ENCODE measurements at regions not wholly inside any gene's neighbourhood (a gene's known extent, or its start where the extent isn't known, plus 50 kb on each side); places are given as distances from the start of the nearest gene placed in this dataset.

DNA sequence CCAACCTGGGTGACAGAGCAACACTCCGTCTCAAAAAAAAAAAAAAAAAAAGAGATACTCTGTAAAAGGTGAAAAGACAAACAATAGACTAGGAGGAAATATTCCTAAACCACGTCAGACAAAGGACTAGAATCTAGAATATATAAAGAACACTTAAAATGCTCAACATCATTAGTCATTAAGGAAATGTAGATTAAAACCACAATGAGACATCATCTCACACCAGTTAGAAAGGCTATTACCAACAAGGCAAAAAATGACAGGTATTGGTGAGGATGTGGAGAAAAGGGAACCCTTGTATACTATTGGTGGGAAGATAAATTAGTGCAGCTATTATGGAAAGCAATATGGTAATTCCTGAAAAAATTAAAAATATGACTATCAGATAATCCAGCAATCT is 903.1 kb upstream of the SOX9 start:
- Histone ChIP-seq H3K4me3 (no peak overlapping the region), H3K9me3 (no peaks in the 10 kb centered on the region), H3K27ac (no peak overlapping the region), H3K36me3 (no peaks in the 10 kb centered on the region), H3K4me1 (no peaks in the 10 kb centered on the region), H3K27me3 (no peaks in the 10 kb centered on the region)
- DNase-seq (ENCODE audit: low spot score in 2 of 2) = no peak
- no peak for TF ChIP-seq CTCF (IDR thresholded peaks at IDR 0.05)
- TF ChIP-seq EP300 (IDR thresholded peaks at IDR 0.05) = no peak
- TF ChIP-seq POLR2A (IDR thresholded peaks at IDR 0.05) = no peak
- TF ChIP-seq POLR2AphosphoS5 (IDR thresholded peaks at IDR 0.05) = no peak
- WGBS = 88% methylated on average over 2 of the region's 2 CpGs

- Histone ChIP-seq H3K36me3 (no peaks in the 10 kb centered on the region), H3K4me1 (no peaks in the 10 kb centered on the region), H3K27ac (no peak overlapping the region), H3K4me3 (no peak overlapping the region), H3K9me3 (no peaks in the 10 kb centered on the region), H3K27me3 (peaks cover 4% of the 10 kb centered on the region)
- TF ChIP-seq POLR2A (IDR thresholded peaks at IDR 0.05) (no peak), CTCF (IDR thresholded peaks at IDR 0.05) (no peak), EP300 (IDR thresholded peaks at IDR 0.05) (no peak), POLR2AphosphoS5 (IDR thresholded peaks at IDR 0.05) (no peak)
- 73% methylated on average over 3 of the region's 3 CpGs for WGBS
- no peak for DNase-seq (ENCODE audit: low spot score in 2 of 2)
Observed at GRCh38 chr17:71224824-71225575, 895.8 kb upstream of the SOX9 start.

DNA sequence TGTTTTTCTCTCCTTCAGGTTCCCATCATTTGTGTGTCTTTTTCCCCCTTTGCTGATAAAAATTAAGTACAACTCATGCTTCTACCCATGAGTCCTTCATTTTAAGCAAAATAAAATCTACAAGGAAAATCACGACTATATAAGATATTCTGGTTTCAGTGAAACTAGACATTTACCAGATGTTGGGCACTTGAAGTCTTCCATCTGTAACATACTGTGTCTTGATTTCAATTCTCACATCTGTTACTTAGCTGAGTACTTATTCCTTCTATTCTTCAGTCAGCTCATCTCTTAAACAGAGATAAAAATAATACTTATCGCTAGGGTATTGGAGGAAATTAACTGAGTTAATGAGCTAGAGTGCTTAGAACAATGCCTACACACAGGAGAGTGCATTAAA is 893.0 kb upstream of the SOX9 start:
- no peak overlapping the region for H3K27ac ChIP-seq
- no peak for DNase-seq (ENCODE audit: low spot score in 2 of 2)
- 71% methylated on average over 2 of the region's 2 CpGs for WGBS
- TF ChIP-seq POLR2AphosphoS5 (IDR thresholded peaks at IDR 0.05) (no peak), EP300 (IDR thresholded peaks at IDR 0.05) (no peak), POLR2A (IDR thresholded peaks at IDR 0.05) (no peak), CTCF (IDR thresholded peaks at IDR 0.05) (no peak)
- no peak overlapping the region for H3K4me3 ChIP-seq
- H3K27me3 ChIP-seq = peaks cover 4% of the 10 kb centered on the region
- no peaks in the 10 kb centered on the region for H3K36me3 ChIP-seq
- H3K4me1 ChIP-seq = no peaks in the 10 kb centered on the region
- no peaks in the 10 kb centered on the region for H3K9me3 ChIP-seq

DNA sequence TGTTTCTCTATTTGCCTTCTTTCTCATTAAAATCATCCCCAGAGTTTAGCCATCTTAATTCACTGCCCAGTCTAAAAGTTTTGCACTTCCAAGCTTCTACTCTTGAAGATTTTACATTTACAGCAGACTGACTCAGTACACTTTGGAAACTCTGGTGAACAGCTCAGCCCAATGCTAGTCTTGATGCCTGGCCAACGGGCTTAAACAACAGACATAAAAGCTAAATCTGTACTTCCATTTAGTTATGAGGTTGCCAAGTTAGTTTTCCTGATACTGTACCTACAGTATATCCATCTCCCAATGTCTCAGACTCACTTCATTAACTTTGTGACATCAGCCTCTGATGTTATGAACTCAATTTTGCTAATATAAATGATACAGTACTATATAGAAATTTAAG is 891.8 kb upstream of the SOX9 start:
- no peak for DNase-seq (ENCODE audit: low spot score in 2 of 2)
- Histone ChIP-seq H3K4me3 (no peak overlapping the region), H3K36me3 (no peaks in the 10 kb centered on the region), H3K4me1 (no peaks in the 10 kb centered on the region), H3K27me3 (peaks cover 4% of the 10 kb centered on the region), H3K9me3 (no peaks in the 10 kb centered on the region), H3K27ac (no peak overlapping the region)
- WGBS = 74% methylated on average over 1 of the region's 1 CpG
- no peak for TF ChIP-seq POLR2AphosphoS5 (IDR thresholded peaks at IDR 0.05)

- WGBS = 92% methylated on average over 9 of the region's 9 CpGs
- Histone ChIP-seq H3K4me3 (no peak overlapping the region), H3K36me3 (no peaks in the 10 kb centered on the region), H3K27ac (no peak overlapping the region), H3K4me1 (no peaks in the 10 kb centered on the region), H3K9me3 (no peaks in the 10 kb centered on the region), H3K27me3 (no peaks in the 10 kb centered on the region)
- no peak for DNase-seq (ENCODE audit: low spot score in 2 of 2)
- no peak for TF ChIP-seq EP300 (IDR thresholded peaks at IDR 0.05)
- no peak for TF ChIP-seq POLR2AphosphoS5 (IDR thresholded peaks at IDR 0.05)
- no peak for TF ChIP-seq POLR2A (IDR thresholded peaks at IDR 0.05)
- no peak for TF ChIP-seq CTCF (IDR thresholded peaks at IDR 0.05)
Observed at GRCh38 chr17:71232801-71233559, 887.8 kb upstream of the SOX9 start.
